AG08395 (cell line): ENCODE measurements at regions not wholly inside any gene's neighbourhood (a gene's known extent, or its start where the extent isn't known, plus 50 kb on each side); places are given as distances from the start of the nearest gene placed in this dataset.
"Not testable (repeated sequence)": the region's sequence is repeated elsewhere in the genome, so short reads cannot be mapped to it uniquely, and the experiment has no call there.

Experiments used
- DNase-seq: peaks from one replicate; pipeline ENCODE4 v3.0.0; 2012; ENCODE audit warnings: mixed read lengths, low spot score

DNA sequence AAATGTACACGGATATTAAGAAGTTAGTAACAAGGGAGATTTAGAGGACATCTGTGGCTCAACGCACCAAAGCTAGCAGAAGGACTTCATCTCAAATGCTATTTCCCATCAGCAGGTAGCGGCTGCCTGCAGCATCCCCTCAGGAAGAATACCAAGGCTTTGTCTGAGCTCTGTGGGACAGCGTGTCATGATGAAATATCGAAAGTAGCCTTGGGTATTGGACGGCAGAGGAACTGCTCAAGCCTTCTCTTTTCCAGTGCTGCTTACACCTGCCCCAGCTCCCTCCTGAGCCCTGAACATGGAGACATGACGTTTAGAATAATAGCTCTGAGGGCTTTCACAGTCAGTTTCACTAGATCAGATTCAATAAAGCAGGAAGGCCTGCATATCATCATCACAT lies 241.6 kb downstream of the SUCLG1 start:
- no peak for DNase-seq

DNA sequence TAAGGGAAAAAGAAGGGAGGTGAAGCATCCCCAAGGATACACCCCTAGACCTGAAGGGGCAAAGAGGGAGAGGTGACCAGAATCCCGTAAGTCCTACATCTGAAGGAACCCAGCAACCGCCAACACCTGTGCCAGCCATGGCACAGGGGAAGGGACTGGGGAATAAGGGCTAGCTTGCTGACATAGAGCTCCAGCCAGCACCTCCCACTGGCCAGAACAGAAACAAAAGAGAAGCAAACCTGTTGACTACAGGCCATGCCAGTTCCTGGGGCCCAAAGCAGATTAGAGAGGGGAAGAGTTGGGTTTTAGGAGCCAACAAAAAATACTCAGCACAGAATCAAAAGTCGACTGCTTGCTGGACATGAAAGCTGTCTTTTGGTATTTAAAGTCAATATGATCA lies 244.6 kb downstream of the SUCLG1 start:
- no peak for DNase-seq

DNA sequence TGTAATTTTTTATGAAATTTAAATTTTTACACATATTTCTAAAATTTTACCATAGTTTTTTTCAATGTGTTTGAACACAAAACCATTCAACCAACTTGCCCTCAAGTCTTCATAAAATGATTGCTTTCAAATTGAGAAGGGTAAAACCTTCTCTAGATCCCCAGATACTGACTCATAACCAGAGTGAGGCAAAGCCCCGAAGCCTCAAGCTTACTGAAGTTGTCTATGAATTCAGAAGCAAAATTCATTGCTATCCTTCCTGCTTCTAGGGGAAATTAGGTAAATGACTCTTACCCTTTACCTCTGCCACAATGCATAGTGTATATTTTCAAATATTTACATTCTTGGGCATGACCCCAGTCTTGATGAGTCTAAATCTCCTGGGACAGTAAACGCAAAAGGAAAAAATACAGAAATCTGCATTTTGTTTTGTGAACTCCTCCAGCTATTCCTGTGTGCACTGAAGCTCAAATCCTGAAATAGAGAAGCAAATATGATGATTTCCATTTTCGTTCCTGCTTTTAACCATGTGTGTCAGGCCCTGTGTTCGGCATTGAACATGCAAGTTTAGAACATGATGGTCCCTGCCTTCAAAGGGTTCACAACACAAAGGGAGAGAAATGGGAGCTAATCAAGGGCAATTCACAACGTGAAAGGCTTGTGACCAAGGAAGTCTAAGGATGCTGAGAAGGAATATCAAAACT lies 246.3 kb downstream of the SUCLG1 start:
- no peak for DNase-seq

DNA sequence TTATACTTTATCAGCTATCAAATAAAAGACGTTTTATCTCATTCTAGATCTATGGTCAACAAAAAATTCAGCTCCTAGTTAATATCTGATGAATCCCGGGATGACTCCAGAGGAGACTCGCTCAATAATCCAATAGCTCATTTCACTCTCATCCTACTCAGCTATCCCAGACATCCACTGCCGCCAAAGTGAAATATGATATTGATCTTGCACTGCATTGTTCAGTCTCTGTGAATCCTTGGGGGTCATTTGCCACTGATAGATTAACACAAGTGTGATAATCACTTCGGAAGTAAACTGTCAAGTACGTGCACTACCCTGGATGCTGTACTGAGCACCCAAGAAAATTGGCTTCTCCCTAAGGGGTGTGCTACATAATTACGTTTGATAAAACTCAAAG lies 249.1 kb downstream of the SUCLG1 start:
- no peak for DNase-seq

DNA sequence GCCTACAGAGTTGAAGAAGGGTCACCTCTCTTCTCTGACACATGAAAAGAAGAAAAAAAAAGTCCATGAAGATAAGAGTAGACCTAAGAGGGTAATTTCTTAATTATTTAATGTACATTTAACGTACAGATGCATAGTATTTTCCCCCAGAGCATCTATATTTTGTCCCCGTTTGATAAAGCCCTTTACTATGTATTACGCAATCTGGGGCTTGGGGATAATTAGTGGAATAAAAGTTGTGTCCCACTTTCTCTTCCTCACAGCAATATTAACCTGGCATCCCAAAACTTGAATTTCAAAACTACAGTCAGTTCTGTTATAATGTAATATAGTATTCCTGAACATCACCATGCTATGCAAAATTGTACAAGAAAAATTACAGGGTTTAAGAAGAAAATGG lies 254.1 kb downstream of the SUCLG1 start:
- no peak for DNase-seq

DNA sequence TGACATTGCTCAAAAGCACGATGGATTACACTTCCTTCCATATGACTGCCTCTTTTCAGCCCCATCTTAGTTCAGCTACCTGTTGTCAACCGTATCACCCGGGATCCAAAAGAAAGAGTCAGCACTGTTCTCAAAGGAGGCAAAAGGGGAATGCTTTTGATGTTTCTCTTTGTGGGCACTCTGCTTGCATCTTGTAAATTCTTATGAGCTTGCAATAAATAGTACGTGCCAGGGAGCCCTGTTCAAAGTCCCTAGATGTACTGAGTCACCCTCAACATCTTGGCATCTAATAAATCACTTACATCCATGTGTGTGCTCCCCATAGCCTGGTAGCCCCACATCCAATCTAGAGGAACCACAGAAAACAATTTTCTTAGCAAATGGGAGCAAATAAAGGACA lies 256.9 kb downstream of the SUCLG1 start:
- DNase-seq: no peak

DNA sequence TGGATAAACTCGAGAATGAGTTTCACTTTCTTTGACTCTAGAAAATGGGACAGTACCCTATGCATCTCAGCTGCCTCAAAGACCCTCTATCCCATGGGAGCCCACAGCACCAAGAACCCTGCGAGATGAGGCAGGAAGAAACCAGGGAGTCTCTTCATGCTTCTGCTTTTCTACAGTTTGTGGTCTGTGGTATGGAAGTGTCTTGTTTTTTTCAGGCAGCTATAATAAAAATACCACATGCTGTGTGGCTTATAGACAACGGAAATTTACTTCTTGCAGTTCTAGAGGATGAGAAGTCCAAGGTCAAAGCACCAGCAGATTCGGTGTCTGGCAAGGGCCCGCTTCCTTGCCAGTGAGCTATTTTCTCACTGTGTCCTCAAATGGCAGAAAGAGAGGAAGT lies 257.9 kb downstream of the SUCLG1 start:
- DNase-seq: no peak

DNA sequence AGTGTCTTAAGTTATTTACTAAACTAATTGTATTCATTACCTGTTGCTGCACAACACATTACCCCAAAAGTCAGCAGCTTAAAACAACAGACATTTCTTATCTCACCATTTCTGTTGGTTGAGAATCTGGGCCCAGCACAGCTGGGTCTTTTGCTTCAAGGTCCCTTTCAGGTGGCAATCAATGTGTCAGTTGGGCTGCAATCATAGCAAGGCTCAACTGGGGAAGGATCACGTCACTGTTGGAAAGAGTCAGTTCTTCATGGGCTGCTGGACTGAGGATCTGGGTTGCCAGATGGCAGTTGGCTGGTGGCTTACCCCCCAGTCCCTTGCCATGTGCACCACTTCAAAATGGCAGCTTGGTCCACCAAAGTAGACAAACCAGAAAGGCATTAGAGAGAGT lies 261.2 kb downstream of the SUCLG1 start:
- no peak for DNase-seq

DNA sequence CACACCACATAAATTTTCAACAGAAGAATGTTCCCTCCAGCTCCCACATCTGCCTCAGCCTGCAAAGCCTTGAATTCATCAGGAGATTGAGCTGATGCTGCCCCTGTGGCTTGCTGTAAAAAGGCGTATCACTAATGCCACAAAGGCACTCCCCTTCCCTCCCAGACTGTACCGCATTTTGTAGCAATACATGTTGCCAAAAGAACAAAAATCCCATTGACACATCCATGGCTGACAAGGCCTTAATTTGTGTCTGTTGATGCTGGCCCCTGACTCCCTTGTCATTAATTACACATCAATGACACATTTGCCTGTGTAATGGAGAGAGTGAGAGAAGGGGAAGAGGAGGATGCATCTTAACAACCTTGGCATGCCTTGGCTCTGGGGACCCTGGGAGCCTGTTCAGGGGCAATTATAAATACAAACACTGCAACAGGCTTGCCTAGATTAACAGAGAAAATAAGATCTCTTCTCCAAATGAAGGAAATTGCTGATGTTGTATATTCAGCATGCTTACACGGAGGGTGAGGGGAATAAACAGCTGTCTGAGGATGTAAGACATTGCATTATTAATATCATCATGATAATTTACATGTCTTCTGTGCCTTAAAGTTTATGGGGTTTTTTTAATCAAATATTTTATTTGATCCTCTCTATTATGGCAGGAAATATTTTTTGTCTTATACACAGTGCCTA lies 264.0 kb downstream of the SUCLG1 start:
- no peak for DNase-seq

DNA sequence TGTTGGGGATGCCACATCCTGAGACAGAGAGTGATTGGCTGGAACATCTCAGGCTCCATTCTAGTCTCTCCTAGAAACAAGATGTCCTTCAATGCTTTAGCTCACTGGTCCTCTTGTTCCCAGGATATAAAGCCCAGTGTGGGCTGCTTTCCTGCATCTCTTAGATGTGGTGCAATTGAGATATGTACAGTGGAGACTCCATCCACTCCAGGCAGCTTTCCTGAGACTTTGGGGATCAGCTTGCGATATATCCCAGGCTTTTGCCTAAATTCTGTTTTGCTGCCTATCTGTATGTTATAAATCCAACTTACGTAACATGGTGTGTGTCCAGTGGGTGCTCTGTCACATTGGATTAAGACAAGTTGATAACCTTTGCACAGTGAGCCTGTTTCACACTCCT lies 264.9 kb downstream of the SUCLG1 start:
- no peak for DNase-seq

DNA sequence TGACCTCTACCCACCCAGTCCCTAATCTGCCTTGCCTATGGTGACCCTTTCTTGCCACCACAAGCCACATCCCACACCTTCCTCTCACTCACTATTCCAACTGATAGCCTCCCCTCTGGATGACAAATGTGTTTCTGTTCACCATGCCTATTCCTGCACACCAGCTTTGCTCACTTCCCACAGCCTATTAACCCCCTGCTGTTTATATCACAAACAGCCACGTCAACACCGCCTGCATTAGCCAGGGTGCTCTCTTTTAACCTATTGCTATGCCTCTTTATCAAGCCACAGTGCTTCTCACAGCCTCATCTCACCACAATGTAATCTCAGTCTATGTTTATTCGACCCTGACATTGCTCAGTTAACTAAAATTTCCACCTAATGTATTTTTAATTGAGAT lies 271.8 kb downstream of the SUCLG1 start:
- DNase-seq: no peak

DNA sequence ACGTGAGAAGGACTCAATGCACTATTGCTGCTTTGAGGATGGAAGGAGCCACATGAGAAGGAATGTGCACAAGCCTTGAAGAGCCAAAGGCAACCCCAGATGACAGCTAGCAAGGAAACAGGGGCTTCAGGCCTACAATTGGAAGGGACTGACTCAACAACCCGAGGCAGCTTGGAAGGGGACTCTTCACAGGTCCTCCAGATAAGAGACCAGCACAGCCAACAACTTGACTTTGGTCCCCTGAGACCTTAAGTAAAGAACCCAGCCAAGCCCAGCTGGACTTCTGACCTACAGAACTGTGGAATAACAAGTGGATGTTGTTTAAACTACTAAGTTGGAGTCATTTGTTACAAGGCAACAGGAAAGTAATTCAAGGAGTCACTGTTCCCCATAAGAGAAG lies 277.2 kb downstream of the SUCLG1 start:
- DNase-seq: no peak

DNA sequence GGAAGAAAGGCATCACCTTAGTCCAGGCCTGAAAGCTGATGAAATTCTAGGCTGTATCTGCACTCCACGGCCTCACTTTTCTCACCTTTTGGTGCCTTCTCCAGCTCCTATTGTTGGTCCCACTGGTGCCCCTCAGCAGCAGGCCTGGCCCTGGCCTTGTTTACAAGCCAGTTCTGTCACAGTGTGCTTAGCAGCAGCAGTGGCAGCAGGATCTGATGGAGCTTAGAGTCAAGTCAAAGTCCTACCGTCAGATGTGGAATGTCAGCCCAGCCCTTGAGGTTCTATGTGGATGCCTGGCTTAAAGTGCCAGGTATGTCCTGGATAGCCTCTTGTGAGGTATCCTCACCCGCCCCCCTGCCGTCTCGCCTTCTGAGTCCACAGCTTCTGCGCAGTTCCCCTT lies 281.3 kb downstream of the SUCLG1 start:
- no peak for DNase-seq

DNA sequence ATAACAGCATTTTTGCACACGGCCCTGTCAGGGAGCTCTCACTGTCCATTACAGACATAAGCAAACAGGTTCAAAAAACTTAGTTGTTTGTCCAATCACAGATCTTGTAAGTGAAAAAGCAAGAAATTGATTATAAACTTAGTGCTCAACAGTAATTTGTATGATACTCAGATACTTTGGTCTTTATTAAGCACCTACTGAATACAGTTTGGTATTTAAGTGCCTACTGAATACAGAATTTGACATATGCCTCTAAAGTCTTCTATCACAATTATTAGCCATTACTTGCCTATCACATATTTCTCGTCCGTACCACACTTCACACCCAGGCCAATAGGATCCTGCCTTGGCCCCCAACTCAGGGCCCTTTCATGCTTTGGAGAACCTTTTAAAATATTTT lies 283.1 kb downstream of the SUCLG1 start:
- no peak for DNase-seq

DNA sequence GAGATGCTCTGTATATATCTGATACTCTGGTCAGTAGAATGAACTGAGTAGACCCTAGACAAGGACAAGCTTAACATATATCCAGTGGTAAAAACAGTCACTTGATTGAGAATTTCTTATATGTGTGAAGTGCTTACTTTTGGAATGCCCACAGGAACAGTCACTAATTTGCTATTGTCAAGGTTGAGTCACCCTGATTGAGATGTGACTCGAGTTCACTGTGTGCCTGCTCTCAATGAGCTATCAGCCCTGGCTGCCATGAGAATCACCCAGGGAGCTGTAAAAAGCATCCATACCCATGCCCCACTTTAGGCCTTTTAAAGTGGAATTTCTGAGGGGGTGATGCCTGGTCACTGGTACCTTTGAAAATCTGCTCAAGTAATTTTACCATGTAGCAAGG lies 283.7 kb downstream of the SUCLG1 start:
- DNase-seq: no peak

DNA sequence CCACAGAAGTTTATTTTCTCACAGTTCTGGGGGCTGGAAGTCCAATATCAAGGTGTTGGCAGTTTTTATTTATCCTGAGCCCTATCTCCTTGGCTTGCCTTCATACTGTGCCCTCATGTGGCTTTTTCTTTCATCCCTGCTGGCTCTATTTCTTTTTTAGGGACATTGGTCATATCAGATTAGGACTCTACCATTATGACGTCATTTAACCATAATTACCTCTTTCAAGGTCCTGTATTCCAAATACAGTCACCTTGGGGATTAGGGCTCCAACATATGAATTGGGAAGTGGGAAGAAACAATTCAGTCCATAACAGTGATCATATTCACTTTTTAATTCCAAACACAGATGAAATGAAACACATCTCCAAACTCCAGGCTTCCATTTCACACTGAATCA lies 286.0 kb downstream of the SUCLG1 start:
- no peak for DNase-seq

DNA sequence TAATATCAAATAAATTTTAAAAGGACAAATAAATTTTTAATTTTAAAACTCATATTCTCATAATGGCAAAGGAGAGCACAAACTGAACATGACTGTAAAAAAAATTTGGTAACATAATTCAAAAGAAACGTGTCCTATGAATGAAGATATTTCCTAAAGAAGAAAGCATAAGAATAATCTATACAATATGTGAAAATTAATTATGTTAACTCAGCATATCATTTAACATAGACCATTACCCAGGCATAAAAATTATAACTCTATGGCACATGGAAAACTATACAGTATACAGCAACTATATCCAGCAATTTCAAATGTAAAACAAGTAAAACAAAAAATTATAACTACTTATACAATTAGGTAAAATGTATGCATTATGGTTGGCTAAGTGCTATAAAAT lies 288.1 kb downstream of the SUCLG1 start:
- DNase-seq: no peak

DNA sequence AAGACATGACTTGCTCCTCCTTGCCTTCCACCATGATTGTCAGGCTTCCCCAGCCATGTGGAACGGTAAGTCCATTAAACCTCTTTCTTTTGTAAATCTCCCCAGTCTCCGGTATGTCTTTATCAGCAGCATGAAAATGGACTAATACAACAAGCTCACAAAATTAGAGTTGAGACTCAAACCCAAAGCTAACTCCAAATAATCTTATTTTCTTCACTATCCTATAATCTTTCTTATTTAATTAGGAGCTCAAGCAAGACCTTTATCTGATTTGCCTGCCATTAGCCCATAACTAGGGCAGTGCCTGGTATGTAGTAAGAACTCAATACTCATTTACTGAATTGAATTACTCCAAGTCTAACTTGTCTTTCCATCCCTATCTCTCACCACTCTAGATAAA lies 289.2 kb downstream of the SUCLG1 start:
- DNase-seq: no peak

DNA sequence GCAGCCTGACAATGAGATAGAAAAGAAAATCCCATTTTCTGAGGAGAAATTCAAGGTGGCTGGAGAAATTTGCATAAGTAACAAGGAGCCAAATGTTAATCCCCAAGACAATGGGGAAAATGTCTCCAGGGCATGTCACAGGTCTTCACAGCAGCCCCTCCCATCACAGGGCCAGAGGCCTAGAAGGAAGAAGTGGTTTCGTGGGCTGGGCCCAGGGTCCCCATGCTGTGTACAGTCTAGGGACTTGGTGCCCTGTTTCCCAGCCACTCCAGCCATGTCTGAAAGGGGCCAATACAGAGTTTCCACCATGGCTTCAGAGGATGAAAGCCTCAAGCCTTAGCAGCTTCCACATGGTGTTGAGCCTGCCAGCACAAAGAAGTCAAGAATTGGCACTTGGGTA lies 290.5 kb downstream of the SUCLG1 start:
- not testable (repeated sequence) for DNase-seq

DNA sequence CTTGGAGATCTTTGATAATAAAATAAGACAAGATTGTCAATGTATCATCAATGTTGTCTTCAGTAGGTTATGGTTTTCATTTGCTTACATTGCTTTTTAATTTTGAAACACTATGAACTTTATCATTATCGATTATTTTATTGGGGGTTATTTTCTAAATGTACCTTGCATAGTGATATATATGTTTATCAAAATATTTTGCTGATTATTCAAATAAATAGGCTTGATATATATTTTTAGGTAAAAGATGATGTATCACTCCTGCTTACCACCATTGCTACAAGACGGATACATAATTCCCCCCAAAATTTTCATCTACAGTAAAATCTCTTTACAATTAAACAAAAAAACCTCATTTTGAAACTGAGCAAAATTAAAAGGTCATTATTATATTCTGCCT lies 293.8 kb downstream of the SUCLG1 start:
- DNase-seq: no peak

DNA sequence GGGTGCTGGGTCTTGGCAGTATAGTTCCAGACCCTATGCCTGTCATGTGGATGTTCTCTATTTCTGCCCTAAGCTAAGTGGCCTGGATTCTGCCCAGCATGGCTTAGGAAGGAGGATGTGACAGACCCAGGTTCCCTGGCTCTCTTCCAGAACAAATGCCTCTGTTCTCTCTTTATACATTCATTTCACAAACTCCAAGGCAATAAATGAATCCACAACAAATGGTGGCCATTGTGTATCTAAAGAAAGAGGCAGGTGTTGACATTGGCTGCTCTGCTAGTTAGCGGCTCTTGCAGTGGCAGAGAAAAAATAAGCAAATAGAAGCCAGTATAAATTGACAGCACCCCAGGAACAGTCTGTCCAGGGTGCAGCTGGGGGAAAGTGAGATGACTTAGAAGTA lies 298.6 kb downstream of the SUCLG1 start:
- no peak for DNase-seq

DNA sequence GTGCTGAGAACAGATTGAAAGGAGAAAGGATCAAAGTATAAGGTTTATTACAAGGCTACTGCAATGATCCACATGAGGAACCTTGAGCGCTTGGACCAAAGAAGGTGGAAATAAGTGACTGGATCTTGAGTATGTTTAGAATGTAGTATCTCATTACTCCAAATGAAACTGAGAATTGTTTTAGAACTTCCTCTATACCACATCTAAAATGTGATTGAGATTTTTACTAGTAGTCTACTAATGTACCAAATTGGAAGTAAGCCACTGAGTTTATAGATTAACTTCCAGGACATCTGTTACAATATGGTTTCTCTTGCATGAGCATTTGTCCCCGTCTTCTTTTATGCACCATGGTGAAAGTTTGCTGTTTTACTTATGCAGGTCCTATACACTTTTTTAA lies 300.5 kb downstream of the SUCLG1 start:
- DNase-seq: no peak

DNA sequence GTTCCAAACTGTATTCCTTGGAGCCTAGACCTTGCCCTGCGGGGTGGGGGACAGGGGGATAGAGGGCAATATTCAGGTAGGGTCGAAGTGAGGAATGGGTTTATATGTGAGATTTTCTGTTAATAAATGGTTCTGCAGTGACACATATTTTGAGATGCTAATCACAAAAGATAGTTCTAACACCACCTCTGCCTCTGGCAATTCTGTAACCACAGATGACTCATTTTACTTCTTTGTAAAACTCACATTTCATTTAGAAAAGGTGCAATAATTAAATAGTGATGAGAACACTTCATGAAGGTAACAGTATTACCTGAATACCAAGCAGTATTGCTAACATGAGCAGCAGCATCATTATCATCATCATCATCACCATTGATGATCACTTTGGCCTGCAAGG lies 306.6 kb downstream of the SUCLG1 start:
- no peak for DNase-seq

DNA sequence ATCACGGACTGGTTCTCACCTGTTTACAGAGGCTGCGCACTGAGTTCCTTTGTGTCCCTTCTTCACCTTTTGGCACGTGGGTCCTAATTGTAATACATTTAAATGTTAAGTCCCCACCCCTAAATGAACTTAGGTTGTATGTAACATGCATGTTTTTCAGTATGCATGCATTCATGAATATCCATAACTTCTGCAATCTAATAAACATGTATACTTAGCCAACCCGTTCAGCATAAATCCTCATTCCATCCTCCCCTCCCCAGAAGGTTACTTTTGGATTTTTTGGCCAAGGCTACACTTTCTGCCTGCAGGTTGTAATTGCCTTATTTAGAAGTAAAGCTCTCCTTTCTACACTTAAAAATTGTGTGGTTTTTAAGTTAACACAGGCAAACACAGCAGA lies 314.7 kb downstream of the SUCLG1 start:
- no peak for DNase-seq
